ENCODE measurements at regions not wholly inside any gene's neighbourhood (a gene's known extent, or its start where the extent isn't known, plus 50 kb on each side); places are given as distances from the start of the nearest gene placed in this dataset.

GRCh38 chr7:68258609-68259008, 1262.0 kb downstream of the TYW1 start:
- TF ChIP-seq, protein P1, sequence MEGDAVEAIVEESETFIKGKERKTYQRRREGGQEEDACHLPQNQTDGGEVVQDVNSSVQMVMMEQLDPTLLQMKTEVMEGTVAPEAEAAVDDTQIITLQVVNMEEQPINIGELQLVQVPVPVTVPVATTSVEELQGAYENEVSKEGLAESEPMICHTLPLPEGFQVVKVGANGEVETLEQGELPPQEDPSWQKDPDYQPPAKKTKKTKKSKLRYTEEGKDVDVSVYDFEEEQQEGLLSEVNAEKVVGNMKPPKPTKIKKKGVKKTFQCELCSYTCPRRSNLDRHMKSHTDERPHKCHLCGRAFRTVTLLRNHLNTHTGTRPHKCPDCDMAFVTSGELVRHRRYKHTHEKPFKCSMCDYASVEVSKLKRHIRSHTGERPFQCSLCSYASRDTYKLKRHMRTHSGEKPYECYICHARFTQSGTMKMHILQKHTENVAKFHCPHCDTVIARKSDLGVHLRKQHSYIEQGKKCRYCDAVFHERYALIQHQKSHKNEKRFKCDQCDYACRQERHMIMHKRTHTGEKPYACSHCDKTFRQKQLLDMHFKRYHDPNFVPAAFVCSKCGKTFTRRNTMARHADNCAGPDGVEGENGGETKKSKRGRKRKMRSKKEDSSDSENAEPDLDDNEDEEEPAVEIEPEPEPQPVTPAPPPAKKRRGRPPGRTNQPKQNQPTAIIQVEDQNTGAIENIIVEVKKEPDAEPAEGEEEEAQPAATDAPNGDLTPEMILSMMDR (conservative IDR thresholded peaks at IDR 0.05; ENCODE audit: low read length) = no peak
- TF ChIP-seq EZH2phosphoT487 (IDR thresholded peaks at IDR 0.05; ENCODE audit: borderline replicate concordance) = no peak
